ENCODE measurements at regions not wholly inside any gene's neighbourhood (a gene's known extent, or its start where the extent isn't known, plus 50 kb on each side); places are given as distances from the start of the nearest gene placed in this dataset.
A peak's percentile ranks its signal among the peaks of the same experiment; 100 is the strongest.

DNA sequence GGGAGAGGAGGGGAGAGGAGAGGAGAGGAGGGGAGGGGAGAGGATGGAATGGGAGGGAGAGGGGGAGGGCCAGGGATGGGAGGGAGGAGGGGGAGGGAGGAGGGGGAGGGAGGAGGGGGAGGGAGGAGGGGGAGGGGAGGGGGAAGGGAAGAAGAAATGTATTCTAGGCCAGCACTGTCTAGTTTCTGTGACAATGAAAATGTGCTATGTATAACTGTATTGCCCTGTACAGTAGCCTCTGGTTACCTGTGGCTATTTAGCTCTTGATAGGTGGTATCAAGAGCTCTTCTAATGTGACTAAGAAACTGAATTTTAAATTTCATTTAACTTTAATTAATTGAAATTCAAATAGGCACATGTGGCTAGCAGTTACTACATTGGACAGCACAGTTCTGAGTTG is 143.1 kb downstream of the BTC start:
- no peak for DNase-seq

DNA sequence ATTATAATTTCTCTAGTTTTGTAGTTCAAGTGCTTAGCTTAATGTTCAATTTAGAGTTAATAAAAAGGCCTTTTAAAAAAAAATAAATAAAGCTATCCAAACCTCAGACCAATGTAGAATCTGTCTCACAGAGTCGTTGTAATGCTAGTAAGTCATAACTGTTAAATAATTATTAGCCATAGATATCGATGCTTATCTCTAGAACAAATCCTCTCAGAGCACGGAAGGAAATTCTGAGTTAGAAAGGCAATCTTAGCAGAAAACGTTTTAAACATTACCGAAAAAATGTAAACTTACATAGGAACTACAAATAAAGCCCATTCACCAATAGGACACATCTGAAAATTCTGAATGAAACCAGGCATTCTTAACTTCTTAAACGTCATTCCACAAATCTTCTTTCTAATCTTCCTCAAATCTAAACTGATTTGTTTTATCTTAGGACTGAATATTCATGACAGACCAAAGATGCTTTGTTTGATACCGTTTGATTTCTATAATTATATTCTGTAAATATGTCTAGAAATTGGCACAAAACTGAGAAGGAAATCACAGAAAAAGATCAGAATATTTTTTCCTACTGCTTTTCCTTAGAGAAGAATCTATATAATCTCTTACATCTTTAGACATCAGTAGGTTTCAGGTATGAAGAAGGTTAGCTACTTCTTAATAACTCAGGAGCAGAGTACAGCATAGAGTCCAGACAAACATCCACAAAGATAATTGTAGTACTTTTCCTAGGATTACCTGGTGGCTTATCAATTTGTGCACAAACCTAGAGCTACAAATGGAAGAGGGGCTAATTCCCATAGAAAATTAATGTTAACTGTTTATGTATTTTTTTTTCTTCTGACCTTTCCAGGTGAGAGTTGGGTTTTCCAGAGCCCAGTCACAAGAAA is 140.7 kb downstream of the BTC start:
- no peak for DNase-seq

DNA sequence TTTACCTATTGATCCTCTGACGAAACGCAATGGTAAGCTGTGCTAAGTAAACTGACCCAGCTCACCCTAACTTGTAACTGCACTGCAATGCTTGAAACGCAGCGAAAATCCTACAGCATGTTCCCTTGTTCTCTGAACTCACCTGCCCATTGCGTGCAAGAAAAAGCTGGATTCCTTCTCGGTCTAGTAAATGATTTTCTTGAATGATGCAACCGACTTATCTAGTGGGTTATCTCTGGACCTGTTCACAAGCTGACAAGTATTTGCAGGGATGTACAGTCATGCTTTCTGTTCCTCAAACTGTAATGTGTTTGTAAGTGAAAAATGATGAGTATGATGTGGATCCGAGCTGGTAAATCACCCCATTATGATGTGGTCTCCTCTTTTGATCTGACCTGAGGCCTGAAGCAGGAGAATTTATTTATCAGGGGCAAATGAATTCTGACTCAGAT is 140.1 kb downstream of the BTC start:
- DNase-seq, result no peak

DNA sequence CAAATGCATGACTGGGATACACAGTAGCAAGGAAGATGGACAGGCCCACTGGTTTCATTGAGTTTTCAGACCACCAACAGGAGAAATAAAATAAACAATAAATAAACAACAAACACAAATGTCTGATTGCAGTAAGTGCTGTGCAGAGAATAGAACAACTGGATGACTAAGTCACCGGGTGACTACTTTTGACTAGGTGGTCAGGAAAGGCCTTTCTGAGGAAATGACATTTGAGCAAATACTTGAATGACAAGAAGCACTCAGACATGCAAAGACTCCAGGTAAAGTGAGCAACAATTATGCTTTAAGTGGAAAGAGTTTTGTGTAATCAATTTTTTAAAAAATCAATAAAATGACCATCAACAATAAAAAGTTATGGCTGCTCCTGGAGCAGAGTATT is 137.7 kb downstream of the BTC start:
- no peak for DNase-seq

DNA sequence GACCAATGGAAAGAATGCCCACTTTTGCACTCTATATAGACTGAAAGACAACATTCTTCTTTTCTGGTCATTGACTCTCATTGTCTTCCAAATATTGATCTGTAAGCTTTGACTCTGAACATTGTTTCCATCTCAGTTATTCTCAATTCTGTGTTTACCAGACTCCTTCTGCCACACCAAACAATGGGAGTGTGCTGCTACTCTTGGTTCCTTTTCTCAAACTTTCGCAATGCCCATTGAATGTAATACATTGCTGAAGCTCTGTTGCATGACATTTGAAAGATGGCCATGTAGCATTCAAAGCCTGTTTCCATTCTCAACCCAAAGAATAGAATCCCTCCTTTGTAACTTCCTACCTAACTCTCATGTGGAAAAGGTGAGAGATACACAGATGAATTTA is 136.2 kb downstream of the BTC start:
- no peak for DNase-seq

DNA sequence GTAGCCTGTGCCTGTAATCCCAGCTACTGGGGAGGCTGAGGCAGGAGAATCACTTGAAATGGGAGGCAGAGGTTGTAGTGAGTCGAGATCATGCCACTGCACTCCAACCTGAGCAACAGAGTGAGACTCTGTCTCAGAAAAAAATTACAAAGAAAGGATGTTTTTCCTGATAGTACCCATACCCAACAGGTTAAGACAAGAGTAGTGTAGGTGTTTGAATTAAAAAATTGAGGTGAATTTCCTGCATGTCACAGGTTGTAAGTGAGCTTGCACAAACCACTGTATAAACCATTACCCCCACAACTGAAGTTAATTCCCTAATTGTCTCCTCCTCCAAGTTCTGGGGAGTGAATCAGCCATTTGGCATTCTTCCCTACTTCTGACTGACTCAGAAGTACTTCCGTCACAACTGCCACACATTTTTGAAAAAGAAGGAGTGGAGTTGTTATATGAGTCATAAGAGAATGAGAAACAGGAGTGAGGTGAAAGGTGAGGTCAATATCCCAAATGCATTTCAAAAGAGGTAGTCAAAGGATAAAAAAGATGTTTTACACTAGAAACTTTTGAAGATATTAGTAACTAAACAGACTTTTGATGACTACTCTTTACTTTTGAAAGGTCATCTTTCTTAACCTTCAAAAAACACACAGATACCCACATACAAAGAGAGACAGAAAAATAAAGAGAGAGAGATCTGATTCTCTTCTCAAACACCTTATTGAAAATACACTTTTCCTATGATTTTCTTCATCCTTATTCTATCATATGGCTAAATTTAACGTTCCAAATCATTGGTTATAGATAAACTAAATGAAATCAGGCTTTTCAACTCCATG is 134.5 kb downstream of the BTC start:
- no peak for DNase-seq

DNA sequence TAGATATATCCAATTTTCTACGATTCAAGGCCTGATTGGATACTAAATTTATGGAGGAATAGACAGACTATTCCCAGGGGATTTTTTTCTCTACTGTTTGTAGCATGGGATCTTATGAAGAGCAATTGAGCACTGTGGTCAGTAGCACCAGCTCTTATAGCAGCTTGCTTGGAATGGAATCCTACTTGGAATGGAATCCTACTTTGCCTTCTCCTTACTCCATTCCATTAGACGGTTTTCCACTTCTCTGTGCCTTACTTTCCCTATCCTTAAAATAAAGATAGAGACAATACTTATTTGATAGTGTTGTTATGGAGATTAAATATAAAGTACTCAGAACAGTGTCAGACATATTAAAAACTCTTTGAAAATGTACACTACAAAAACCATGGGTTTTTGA is 133.5 kb downstream of the BTC start:
- DNase-seq, result no peak

DNA sequence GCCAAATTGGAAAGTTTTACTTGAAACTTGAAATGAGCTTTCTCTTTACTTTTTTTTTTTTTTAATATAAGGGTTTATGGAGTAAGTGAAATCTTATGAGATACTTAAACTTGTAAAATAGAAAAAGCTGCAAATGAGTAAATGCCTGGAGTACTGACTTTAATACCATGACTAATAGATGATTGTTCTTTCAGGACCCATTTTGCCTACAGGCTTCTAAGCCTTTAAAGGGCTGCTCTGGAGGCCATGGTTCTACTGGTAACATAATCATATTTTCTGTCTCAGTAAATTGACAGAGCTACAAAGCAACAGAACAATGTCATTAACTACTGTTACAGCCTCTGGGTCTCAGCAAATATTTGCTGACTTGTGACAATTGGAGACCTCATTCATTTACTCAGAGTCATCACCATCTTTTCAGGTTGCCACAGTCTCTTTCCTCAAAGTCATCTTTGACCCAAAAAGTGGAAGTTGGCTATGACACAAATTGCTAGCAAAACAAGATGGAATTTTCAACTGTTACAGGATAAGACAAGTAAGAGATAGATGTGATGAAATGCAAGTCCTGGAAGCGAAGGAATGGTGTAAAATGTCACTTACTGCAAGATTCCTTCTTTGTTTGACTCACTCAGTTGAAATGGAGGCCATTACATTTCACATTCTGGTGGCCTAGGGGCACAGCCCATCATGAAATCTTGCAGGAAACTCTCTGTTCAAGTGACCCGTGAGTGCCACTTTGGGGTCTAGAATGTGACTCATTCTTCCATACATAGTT is 132.7 kb downstream of the BTC start:
- no peak for DNase-seq

DNA sequence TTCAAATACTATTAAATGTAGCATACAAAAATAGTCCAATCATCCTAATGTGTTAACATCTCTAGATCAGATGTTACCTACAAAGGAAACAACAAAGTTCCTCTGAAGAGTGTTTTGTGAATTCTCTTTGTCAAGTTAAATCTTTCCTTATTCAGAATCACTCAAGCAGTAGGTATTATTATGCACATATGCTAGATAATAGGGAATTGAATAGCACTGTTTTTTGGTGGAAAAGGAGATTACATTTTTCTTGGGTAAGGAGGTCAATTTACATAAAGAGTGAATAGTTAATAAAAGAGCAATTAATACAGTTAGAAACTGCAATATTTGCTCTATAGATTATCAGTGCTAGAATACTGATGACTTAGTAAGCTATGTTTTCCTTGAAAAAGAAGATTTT is 130.7 kb downstream of the BTC start:
- no peak for DNase-seq

DNA sequence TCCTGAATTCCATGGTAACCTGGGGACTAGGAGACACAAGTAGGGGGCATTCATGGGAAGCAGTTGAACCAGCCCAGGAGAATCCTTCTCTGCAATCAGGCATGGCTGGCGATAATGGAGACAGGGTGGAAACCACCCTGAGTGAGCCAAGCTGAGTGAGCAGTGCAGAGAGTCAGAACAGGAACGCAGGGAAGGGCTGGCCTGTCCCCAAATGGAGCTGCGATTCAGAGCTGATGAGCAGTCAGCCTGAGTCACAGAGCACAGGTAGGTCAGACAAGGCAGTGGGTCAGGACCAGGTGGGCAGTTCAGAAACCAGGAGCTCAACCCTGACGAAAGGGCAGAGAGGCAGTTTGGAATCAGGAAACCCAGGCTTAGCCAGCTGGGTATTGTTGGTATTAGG is 129.0 kb downstream of the BTC start:
- no peak for DNase-seq

DNA sequence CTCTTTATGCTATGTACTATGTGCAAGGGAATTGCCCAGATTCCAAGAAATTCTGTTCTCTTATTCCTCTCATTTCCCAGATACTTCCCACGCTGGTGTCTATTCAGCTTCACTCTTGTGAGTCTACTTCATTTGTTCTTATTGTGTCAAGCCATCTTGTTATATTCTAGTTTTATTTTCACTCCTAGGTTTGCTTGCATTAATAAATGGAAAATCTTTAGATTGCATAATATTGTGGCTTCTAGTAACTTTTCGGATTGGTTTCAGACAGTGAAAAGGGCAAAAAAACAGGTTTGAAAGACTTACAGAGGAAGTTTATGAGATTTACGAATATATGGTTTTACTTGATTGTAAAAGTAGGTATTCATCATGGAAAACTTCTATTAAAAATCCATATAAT is 128.4 kb downstream of the BTC start:
- DNase-seq, result no peak

DNA sequence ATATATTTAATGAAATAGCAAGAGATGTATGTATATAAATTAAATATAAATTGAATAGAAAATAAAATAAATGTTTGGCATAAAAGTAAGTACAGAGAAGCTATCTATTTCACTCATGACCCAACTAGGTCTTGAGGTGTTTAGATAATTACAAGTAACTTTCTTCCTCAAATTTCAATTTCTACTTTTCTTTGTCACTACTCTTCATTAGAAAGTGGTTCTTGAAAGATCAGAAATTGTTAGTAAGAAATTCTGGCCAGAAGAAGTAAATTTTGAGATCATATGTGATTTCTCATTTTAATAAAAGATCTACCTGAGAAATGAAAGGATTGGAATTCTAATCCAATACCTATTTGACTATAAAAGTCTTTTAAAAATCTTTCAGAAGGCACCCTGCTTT is 126.9 kb downstream of the BTC start:
- no peak for DNase-seq

DNA sequence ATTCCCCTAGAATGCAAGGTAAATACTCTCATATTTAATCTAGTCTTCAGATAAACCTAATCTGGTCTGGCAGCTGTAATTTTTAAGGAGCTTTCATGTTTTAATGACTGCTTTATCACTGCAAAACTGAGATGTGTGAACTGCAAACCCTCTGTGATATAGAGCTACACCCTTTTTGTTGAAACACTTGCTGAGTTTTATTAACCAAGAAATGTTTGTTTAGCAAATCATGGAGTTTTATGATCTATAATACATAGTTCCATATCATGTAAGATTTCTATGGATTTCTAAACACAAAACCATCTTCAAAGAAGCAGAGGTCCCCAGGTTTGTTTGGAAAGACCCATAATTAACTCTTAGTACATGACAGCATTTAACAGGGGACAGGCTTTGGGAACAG is 126.4 kb downstream of the BTC start:
- DNase-seq, result no peak

DNA sequence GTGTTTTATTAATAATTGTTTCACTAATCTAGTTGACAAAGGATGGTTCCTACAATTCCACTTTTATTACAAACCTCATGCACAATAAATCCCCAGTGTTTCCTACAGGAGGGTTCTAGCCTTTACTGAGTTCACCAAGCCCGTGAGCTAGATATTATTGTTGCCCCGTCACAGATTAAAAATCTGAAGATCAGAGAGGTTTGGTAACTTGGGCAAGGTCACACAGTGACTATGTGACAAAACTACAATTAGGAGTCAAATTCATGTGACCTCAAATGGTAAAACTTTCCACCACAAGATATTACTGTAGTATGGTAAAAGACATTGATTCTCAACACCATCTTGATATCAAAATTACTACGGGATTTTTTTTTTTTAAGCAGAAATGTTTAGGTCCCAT is 124.6 kb downstream of the BTC start:
- DNase-seq, result no peak

DNA sequence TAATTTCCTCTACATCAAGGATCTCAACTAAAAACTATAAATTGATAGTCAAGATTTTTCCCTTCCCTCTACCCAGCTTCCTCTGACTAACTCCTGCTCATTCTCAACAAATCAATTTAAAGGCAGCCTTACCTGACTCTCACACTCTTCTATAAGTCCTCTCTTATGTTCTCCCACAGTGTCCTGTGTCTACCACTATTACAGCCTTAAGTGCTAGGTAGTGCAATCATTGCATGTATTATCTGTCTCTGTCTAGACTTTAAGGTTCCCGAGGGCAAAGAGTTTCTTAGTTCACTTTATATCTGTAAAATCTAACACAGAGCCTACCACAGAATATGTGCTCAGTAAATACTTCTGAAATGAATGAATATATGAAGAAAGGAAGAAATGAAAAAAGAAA is 123.7 kb downstream of the BTC start:
- DNase-seq, result no peak

DNA sequence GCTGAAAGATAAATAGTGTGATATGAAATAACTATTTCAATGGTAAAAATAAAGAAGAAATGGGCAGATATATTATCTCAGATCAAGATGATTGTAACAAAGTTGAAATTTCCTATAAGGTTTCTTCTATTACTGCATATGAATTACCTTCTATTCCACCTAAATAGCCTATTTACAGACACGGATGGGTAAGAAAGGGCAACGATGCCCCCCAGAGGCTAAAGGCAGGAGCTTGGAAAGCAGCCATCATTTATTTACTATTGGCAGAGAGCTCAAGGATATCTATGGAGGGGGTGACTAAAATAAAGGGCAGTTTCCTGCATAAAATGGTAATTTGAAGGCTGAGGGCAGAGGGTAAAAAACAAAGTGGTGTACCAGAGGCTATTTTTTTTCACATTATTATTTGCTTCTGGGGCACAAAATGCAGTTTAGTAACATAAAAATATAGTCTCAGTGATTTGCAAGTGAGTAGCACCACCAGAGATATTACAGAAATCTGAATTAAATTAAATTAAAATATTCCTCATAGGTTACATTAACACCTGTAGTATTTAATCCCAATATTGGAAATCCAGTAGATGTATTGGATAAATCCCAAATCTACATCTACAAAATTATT is 123.1 kb downstream of the BTC start:
- DNase-seq, result peak; percentile 39

DNA sequence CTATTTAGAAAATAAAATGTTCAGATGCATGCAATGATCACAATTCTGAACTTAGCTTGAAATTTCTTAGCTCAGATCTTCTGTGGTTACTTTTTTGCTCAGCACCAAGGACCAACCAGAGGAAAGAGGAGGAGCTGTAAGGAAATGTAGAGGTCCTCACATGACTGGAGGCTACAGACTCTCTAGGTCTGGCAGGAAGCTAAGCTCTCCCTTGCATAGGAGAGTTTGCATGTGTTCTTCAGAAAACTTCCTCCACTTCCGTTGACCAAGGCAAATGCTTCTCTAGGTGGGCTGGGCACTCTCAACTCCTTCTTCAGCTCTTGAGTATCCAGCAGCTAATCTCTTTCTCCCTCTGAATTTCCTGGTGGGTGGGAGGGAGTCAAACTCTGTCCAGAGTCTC is 119.6 kb downstream of the BTC start:
- no peak for DNase-seq

DNA sequence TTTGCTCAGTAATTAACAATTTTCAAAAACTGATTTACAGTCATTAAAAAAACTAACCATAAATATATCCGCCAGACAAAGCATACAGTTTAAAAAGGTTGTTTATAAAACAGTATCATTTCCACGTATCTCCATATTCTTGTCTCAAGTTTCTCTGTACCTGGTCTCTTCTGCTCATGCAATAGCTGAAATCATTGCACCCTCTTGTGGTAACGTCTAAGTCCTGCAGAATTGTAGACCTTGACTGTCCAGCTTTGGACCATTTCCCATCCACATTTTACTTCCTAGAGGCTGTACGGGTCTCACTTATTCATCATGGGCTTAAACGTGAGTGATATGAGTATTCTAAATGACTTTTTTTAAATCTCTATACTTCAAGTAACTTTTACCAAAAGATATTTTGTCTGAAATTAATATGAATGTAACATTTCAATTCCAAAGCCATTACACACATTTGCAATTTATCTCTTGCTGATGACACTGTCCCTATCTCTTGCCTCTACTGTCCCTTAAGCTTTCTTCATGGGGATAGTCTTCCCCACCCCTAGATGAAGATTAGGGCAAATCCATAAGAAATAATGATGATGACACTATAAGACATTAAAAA is 118.5 kb downstream of the BTC start:
- peak; percentile 71 for DNase-seq

DNA sequence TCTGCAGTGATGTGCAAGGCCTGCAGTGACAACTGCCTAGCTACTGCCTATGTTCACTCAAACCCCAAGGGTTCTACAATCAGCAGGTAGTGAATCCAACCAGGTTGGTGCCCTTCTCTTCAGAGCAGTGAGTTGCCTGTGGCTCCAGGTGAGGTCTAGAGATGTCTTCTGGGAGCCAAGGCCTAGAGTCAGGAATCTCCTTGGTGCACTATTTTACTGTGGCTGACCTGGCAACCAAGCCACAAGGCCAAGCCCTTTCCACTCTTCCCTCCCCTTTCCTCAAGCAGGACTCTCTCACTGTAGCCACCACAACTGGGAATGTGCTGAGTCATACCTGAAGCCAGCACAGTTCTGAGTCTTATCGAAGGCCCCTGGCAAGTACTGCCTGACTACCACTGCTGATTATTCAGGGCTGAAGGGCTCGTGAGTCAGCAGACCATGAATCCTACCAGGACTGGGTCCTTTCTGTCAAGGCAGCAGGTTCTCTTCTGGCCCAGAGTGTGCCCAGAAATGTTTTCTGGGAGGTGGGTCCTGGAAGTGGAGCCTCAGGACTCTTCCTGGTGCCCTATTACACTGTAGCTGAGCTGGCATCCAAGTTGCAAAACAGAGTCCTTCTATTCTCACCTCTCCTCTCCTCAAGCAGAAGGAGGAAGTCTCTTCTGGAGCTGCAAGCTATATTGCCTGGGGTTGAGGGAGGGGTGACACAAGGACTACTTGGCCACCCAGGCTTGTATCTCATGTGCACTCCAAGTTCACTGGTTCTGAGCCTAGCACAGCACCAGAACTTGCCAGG is 111.6 kb downstream of the BTC start:
- peak; percentile 2 for DNase-seq

DNA sequence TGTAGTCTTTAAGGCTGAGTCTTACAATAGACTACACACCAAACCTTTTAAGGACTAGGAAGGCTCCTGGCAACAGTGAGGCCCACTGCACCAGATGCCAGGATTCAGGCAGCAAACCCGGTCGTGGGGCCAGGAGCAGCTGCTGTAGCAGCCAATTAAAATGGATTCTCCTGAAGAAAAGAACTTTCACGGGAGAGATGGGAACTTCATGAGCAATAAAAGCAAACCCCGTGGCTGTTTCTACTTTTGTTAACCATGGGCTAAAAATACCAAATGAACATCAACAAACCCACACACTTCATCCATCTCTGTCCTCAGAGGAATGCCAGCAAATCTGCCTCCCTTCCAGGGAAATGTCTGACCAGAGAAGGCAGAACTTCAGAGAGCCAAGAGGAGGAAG is 101.4 kb downstream of the BTC start:
- no peak for DNase-seq
